HCT116 (cell line): ENCODE measurements at regions not wholly inside any gene's neighbourhood (a gene's known extent, or its start where the extent isn't known, plus 50 kb on each side); places are given as distances from the start of the nearest gene placed in this dataset.

Source experiments
- ATAC-seq: fragments of 200-7000 bp; cut with Tn5 transposase; 2 replicates; pipeline ENCODE4 v1.9.1; 2020; ENCODE audit warnings: mild to moderate bottlenecking, moderate library complexity
- BruUV-seq: library from RNA; stranded (reverse); fragments of 400-500 nt; replicated peaks from 2 replicates; lab custom pipeline; 2021; lab: Mats Ljungman, UMichigan
- CTCF ChIA-PET: fragments of 300-600 bp; sonication (Branson Sonifier 250); formaldehyde crosslinking; loops from one replicate; lab custom pipeline; 2021; ENCODE audit warnings: antibody characterized with exemption; lab: Charles Lee
- POLR2A ChIA-PET: fragments of 300-600, 350-600 bp; sonication (Branson Sonifier 250); formaldehyde crosslinking; loops from one replicate; lab custom pipeline; 2021; ENCODE audit warnings: antibody characterized with exemption; lab: Charles Lee
- RAD21 ChIA-PET, 2 experiments: fragments of 300-600 bp; sonication (Branson Sonifier 250); formaldehyde crosslinking; loops; one replicate each; lab custom pipeline; 2023; ENCODE audit warnings: low total read pairs in 2 of 2; ENCODE audit not compliant: uncharacterized antibody in 2 of 2, unreplicated experiment in 2 of 2, low non-redundant PET in 1 of 2; lab: Charles Lee
- DNase-seq: peaks from one replicate; pipeline ENCODE4 v3.0.0-alpha.2; 2010; ENCODE audit warnings: low read depth, low spot score
- H2AFZ ChIP-seq: fragments of 200-600 bp; shearing (Covaris generic), sonication (generic); 2 replicates; pipeline ENCODE4 v1.6.1; 2017; ENCODE audit warnings: low read depth, mixed run types, mixed read lengths, antibody characterized with exemption, low read length; ENCODE audit not compliant: poor library complexity, severe bottlenecking
- H3K27ac ChIP-seq: 2 replicates; pipeline ENCODE4 v1.5.1; 2012; ENCODE audit warnings: low read depth, low read length
- H3K27me3 ChIP-seq: fragments of 200-600 bp; sonication (generic); 2 replicates; pipeline ENCODE4 v1.6.1; 2016; ENCODE audit warnings: mixed run types, low read length, mixed read lengths; ENCODE audit not compliant: insufficient read depth
- H3K36me3 ChIP-seq, 2 experiments: fragments of 200-500 bp in 1 of 2; fragments of 200-600 bp in 1 of 2; sonication (Bioruptor generic) in 1 of 2; sonication (generic) in 1 of 2; 2 replicates each; pipeline versions ENCODE4 v1.5.1 to v1.6.1; 2014 to 2016; ENCODE audit warnings: low read length in 2 of 2, inconsistent platforms in 1 of 2, mixed read lengths in 1 of 2, mixed run types in 1 of 2; ENCODE audit not compliant: insufficient read depth in 2 of 2, control insufficient read depth in 1 of 2
- H3K4me1 ChIP-seq, 2 experiments: fragments of 200-600 bp in 1 of 2; sonication (generic) in 1 of 2; 2 replicates each; pipeline versions ENCODE4 v1.5.1 to v1.6.1; 2012 to 2017; ENCODE audit warnings: low read length in 2 of 2, inconsistent platforms in 1 of 2, mild to moderate bottlenecking in 1 of 2, mixed read lengths in 1 of 2, mixed run types in 1 of 2, moderate library complexity in 1 of 2; ENCODE audit not compliant: insufficient read depth in 2 of 2, control insufficient read depth in 1 of 2
- H3K4me2 ChIP-seq: fragments of 200-600 bp; sonication (generic); 2 replicates; pipeline ENCODE4 v1.6.1; 2017; ENCODE audit warnings: mixed run types, low read length, mixed read lengths
- H3K4me3 ChIP-seq, 2 experiments: fragments of 200-600 bp in 1 of 2; sonication (generic) in 1 of 2; replicated peaks in 1 of 2; 2 replicates each; pipeline ENCODE4 v1.5.1; 2011 to 2016; ENCODE audit warnings: low read length in 2 of 2, control low read depth in 1 of 2, low read depth in 1 of 2, mild to moderate bottlenecking in 1 of 2, mixed read lengths in 1 of 2, mixed run types in 1 of 2
- H3K79me2 ChIP-seq: fragments of 200-600 bp; sonication (generic); 2 replicates; pipeline ENCODE4 v1.6.1; 2017; ENCODE audit warnings: mild to moderate bottlenecking, mixed run types, low read length, moderate library complexity, mixed read lengths; ENCODE audit not compliant: insufficient read depth
- H3K9ac ChIP-seq: fragments of 200-600 bp; sonication (generic); 2 replicates; pipeline ENCODE4 v1.6.1; 2016; ENCODE audit warnings: low read length, mixed read lengths
- H3K9me2 ChIP-seq: fragments of 200-600 bp; sonication (generic), shearing (Covaris generic); 2 replicates; pipeline ENCODE4 v1.6.1; 2017; ENCODE audit warnings: mixed run types, mild to moderate bottlenecking, moderate library complexity; ENCODE audit not compliant: insufficient read depth
- H3K9me3 ChIP-seq, 2 experiments: fragments of 200-500 bp in 1 of 2; fragments of 200-600 bp in 1 of 2; sonication (Bioruptor generic) in 1 of 2; sonication (generic) in 1 of 2; 2 replicates each; pipeline ENCODE4 v1.6.1; 2014 to 2017; ENCODE audit warnings: low read length in 2 of 2, mixed read lengths in 2 of 2, inconsistent platforms in 1 of 2, low read depth in 1 of 2, mild to moderate bottlenecking in 1 of 2, mixed run types in 1 of 2, moderate library complexity in 1 of 2; ENCODE audit not compliant: control insufficient read depth in 1 of 2, insufficient read depth in 1 of 2
- H4K20me1 ChIP-seq: fragments of 200-600 bp; sonication (generic), shearing (Covaris generic); 2 replicates; pipeline ENCODE4 v1.6.1; 2017; ENCODE audit warnings: mixed run types, mild to moderate bottlenecking, moderate library complexity; ENCODE audit not compliant: insufficient read depth
- ATF3 ChIP-seq: IDR thresholded peaks from 2 replicates; pipeline ENCODE4 v1.6.1; 2012
- CBX3 ChIP-seq: IDR thresholded peaks from 2 replicates; pipeline ENCODE4 v1.6.1; 2012; ENCODE audit warnings: low read depth
- CEBPB ChIP-seq: IDR thresholded peaks from 2 replicates; pipeline ENCODE4 v1.6.1; 2012; ENCODE audit warnings: low read depth
- ELF1 ChIP-seq: IDR thresholded peaks from 2 replicates; pipeline ENCODE4 v1.6.1; 2012; ENCODE audit warnings: low read depth, borderline replicate concordance
- EZH2 ChIP-seq: fragments of 200-600 bp; sonication (generic); IDR thresholded peaks from 2 replicates; pipeline ENCODE4 v1.6.1; 2017; ENCODE audit warnings: antibody characterized with exemption, mixed run types
- EZH2phosphoT487 ChIP-seq: fragments of 200-600 bp; IDR thresholded peaks from 2 replicates; pipeline ENCODE4 v1.6.1; 2018; ENCODE audit warnings: antibody characterized with exemption, borderline replicate concordance
- FOSL1 ChIP-seq: IDR thresholded peaks from 2 replicates; pipeline ENCODE4 v1.6.1; 2012; ENCODE audit warnings: low read depth
- JUND ChIP-seq: IDR thresholded peaks from 2 replicates; pipeline ENCODE4 v1.6.1; 2012
- MAX ChIP-seq: IDR thresholded peaks from 2 replicates; pipeline ENCODE4 v1.6.1; 2012
- POLR2A ChIP-seq: IDR thresholded peaks from 2 replicates; pipeline ENCODE4 v1.7.0; 2011; ENCODE audit warnings: borderline replicate concordance; ENCODE audit not compliant: insufficient read depth, insufficient read length; ENCODE audit errors: extremely low read depth
- POLR2AphosphoS5 ChIP-seq: IDR thresholded peaks from 2 replicates; pipeline ENCODE4 v1.6.1; 2011; ENCODE audit warnings: mild to moderate bottlenecking, low read depth, low read length, moderate library complexity
- RAD21 ChIP-seq: IDR thresholded peaks from 2 replicates; pipeline ENCODE4 v1.6.1; 2012; ENCODE audit warnings: low read depth, mild to moderate bottlenecking
- REST ChIP-seq: IDR thresholded peaks from 2 replicates; pipeline ENCODE4 v1.6.1; 2012; ENCODE audit warnings: low read depth
- SIN3A ChIP-seq: IDR thresholded peaks from 2 replicates; pipeline ENCODE4 v1.6.1; 2012; ENCODE audit warnings: low read depth
- SP1 ChIP-seq: IDR thresholded peaks from 2 replicates; pipeline ENCODE4 v1.6.1; 2012; ENCODE audit warnings: low read depth
- SRF ChIP-seq: IDR thresholded peaks from 2 replicates; pipeline ENCODE4 v1.6.1; 2012; ENCODE audit warnings: low read depth
- TCF7L2 ChIP-seq: IDR thresholded peaks from 2 replicates; pipeline ENCODE4 v1.7.0; 2011; ENCODE audit warnings: borderline replicate concordance, inconsistent platforms; ENCODE audit not compliant: insufficient read depth, insufficient read length; ENCODE audit errors: extremely low read depth
- ZBTB33 ChIP-seq: IDR thresholded peaks from 2 replicates; pipeline ENCODE4 v1.6.1; 2011; ENCODE audit warnings: mild to moderate bottlenecking, low read length, moderate library complexity; ENCODE audit not compliant: insufficient replicate concordance; ENCODE audit errors: extremely low read depth
- intact Hi-C: fragments of 100-400 bp; cut with micrococcal nuclease; formaldehyde crosslinking; loops from 2 replicates; pipeline ENCODE4 v1.10.0; 2022

GRCh38 chr2:221361633-221362032 is 210.5 kb downstream of the EPHA4 start:
- Histone ChIP-seq H3K9me3 (no peaks in the 10 kb centered on the region), H4K20me1 (no peaks in the 10 kb centered on the region), H3K79me2 (no peaks in the 10 kb centered on the region), H3K27ac (no peak overlapping the region), H3K9ac (no peak overlapping the region), H3K4me2 (no peak overlapping the region), H2AFZ (no peak overlapping the region), H3K4me1 (no peaks in the 10 kb centered on the region), H3K9me2 (no peaks in the 10 kb centered on the region), H3K36me3 (no peaks in the 10 kb centered on the region), H3K27me3 (no peaks in the 10 kb centered on the region; the same call in 1 of the 2 replicates), H3K4me3 (no peak overlapping the region)
- BruUV-seq: no TSS peak
- DNase-seq (no peak), ATAC-seq (no peak)
- intact Hi-C loops: no loop called here
- ChIA-PET CTCF (no interaction called here), POLR2A (no interaction called here), RAD21 (no interaction called here)
- no peak for TF ChIP-seq EZH2phosphoT487
- no peak for TF ChIP-seq ZBTB33
- TF ChIP-seq ATF3: no peak
- no peak for TF ChIP-seq RAD21
- no peak for TF ChIP-seq EZH2
- TF ChIP-seq POLR2AphosphoS5: no peak
- no peak for TF ChIP-seq FOSL1
- no peak for TF ChIP-seq SRF
- TF ChIP-seq ELF1: no peak
- TF ChIP-seq TCF7L2: no peak
- TF ChIP-seq CEBPB: no peak
- no peak for TF ChIP-seq SIN3A
- TF ChIP-seq CBX3: no peak
- TF ChIP-seq REST: no peak
- no peak for TF ChIP-seq MAX
- TF ChIP-seq JUND: no peak
- no peak for TF ChIP-seq SP1
- TF ChIP-seq POLR2A: no peak
